ENCODE measurements at regions not wholly inside any gene's neighbourhood (a gene's known extent, or its start where the extent isn't known, plus 50 kb on each side); places are given as distances from the start of the nearest gene placed in this dataset.
A peak's percentile ranks its signal among the peaks of the same experiment; 100 is the strongest.

- DNase-seq (ENCODE audit: low spot score), result peak; percentile 48
Measured at GRCh38 chr21:17900281-17900989, 81.3 kb upstream of the C21orf91 start.

- no peak for DNase-seq (ENCODE audit: low spot score)
Measured at GRCh38 chr21:17889171-17889570, 70.0 kb upstream of the C21orf91 start.

GRCh38 chr21:17869115-17869514 is 50.0 kb upstream of the C21orf91 start:
- no peak for DNase-seq (ENCODE audit: low spot score)

Data from ecto neural progenitor cell (in vitro differentiated cells).